ENCODE measurements at regions not wholly inside any gene's neighbourhood (a gene's known extent, or its start where the extent isn't known, plus 50 kb on each side); places are given as distances from the start of the nearest gene placed in this dataset.

DNA sequence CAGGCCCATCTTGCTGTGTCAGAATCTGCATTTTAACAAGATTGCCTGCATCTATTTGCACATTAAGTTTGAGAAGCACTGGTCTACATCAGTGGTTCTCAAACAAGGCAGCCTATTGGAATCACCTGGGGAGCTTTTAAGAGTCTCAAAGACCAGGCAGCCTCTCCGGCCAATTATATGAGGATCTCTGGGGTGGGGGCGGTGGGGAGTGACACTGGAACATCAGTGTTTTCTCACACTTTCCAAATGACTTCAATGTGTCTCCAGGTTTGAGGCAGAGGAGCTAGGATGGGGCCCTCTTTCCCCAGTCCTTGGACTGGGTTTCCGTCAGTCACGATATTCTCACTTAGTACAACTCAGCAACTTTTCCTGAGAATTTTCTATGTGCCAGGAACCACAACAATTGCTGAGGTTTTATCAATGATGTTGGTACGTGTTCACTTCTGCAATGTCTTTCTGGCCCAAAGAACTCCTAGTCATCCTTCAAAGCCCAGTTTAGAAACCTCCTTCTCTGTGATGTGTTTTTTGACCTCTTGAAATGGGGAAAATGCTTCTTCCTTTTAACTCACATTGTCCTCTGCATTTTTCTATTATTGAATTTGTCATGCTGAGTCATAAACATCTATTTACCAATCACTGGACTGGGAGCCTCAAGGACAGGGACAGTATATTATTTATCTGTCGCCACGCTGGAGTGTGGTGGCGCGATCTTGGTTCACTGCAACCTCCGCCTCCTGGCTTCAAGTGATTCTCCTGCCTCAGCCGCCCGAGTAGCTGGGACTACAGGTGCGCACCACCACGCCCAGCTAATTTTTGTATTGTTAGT lies 130.9 kb downstream of the MYCN start:
- Histone ChIP-seq H4K8ac (ENCODE audit: low read depth in 2 of 2, low read length in 2 of 2) (no peak overlapping the region), H3K4ac (ENCODE audit: low read depth, low read length) (no peak overlapping the region), H4K91ac (ENCODE audit: insufficient read depth, low read depth, low read length) (no peak overlapping the region), H3K23ac (ENCODE audit: low read depth, low read length) (no peak overlapping the region), H4K5ac (ENCODE audit: low read depth, low read length) (no peak overlapping the region), H2BK15ac (ENCODE audit: low read depth, low read length) (no peak overlapping the region), H3K4me1 (ENCODE audit: control insufficient read depth, insufficient read depth, low read length) (no peaks in the 10 kb centered on the region), H3K36me3 (ENCODE audit: control insufficient read depth, insufficient read depth, low read length) (no peaks in the 10 kb centered on the region), H2AK5ac (ENCODE audit: low read depth, low read length) (no peak overlapping the region), H3K18ac (ENCODE audit: low read depth, low read length) (no peak overlapping the region), H3K27me3 (ENCODE audit: control insufficient read depth, insufficient read depth, low read length) (no peaks in the 10 kb centered on the region), H2BK20ac (ENCODE audit: low read depth, low read length) (no peak overlapping the region), H3K9me3 (ENCODE audit: control insufficient read depth, insufficient read depth, low read length) (peaks cover 41% of the 10 kb centered on the region), H2AFZ (replicated peaks; ENCODE audit: low read length, poor library complexity) (no peak overlapping the region), H2BK5ac (ENCODE audit: low read depth, low read length, poor library complexity, severe bottlenecking) (no peak overlapping the region), H3K4me2 (ENCODE audit: low read depth, low read length) (no peak overlapping the region), H3K79me1 (ENCODE audit: low read depth in 1 of 2, low read length in 2 of 2) (no peaks in the 10 kb centered on the region), H3K27ac (ENCODE audit: insufficient read depth, low read length) (no peak overlapping the region), H2BK120ac (ENCODE audit: low read depth, low read length) (no peak overlapping the region), H3K56ac (ENCODE audit: extremely low read depth, insufficient read depth, low read length) (no peak overlapping the region), H3K14ac (replicated peaks; ENCODE audit: low read depth, low read length) (no peak overlapping the region), H3K9me1 (ENCODE audit: insufficient read depth, low read length) (no peaks in the 10 kb centered on the region), H3K9ac (ENCODE audit: low read depth, low read length) (no peak overlapping the region), H3K4me3 (ENCODE audit: insufficient read depth, low read depth, low read length) (no peak overlapping the region), H4K20me1 (ENCODE audit: insufficient read depth, low read length) (no peaks in the 10 kb centered on the region), H2AK9ac (replicated peaks; ENCODE audit: low read depth, low read length, poor library complexity) (no peak overlapping the region)
- ChIA-PET CTCF (no interaction called here), POLR2A (ENCODE audit: unreplicated experiment) (no interaction called here)
- 70% methylated on average over 2 of the region's 14 CpGs; no CpG with 5 or more reads in 1 of the 2 experiments for WGBS, 2 experiments (ENCODE audit: extremely low coverage in 2 of 2, insufficient read length in 1 of 2)
- in situ Hi-C loops (cut with MboI; ENCODE audit: low sequenced_read_pairs) (no loop called here), intact Hi-C loops (cut with micrococcal nuclease) (no loop called here), dilution Hi-C loops (cut with HindIII; ENCODE audit: low sequenced_read_pairs, unreplicated experiment) (no loop called here)
- ATAC-seq (ENCODE audit: low read depth) = no peak
- DNase-seq = no peak
- TF ChIP-seq CEBPB (IDR thresholded peaks at IDR 0.05; ENCODE audit: low read depth, low read length) (no peak), NFE2L2 (IDR thresholded peaks at IDR 0.05; ENCODE audit: low read depth, low read length) (no peak)
- no TSS peak for BruUV-seq (replicated peaks)

Data from IMR-90 (cell line).